ENCODE measurements at regions not wholly inside any gene's neighbourhood (a gene's known extent, or its start where the extent isn't known, plus 50 kb on each side); places are given as distances from the start of the nearest gene placed in this dataset.

DNA sequence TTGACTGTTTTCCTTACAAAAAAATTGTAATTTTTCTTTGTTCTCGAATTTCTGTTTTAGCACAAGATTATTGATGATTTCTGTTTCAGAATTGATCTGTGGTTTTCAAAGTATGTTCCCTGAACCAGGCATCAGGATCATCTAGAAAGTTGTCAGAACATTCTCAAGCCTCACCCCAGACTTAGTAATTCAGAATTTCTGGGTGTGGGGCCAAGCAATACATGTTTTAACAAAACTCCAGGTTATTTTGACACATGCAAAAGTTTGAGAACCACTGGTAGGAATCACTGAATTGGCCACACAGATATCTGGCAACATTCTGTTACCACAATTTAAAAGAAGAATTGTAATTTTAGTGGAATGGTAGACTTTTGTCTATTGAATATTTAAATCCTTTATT lies 1173.9 kb upstream of the LRRTM3 start:
- Histone ChIP-seq H3K9me3 (ENCODE audit: low read length) (no peaks in the 10 kb centered on the region), H2AFZ (ENCODE audit: low read length) (no peak overlapping the region), H4K20me1 (ENCODE audit: insufficient read depth, low read length) (no peaks in the 10 kb centered on the region), H3K4me3 (replicated peaks in 1 of 3; ENCODE audit: insufficient read depth in 1 of 3, low read depth in 2 of 3, low read length in 3 of 3) (no peak overlapping the region), H3K4me1 (ENCODE audit: insufficient read depth, low read length) (no peaks in the 10 kb centered on the region), H3K27ac (ENCODE audit: extremely low read length, insufficient read depth, low read length) (no peak overlapping the region), H3K79me2 (ENCODE audit: insufficient read depth, low read length) (no peaks in the 10 kb centered on the region), H3K36me3 (replicated peaks in 1 of 2; ENCODE audit: control insufficient read depth in 1 of 2, insufficient read depth in 2 of 2, low read length in 2 of 2) (no peaks in the 10 kb centered on the region), H3K9ac (ENCODE audit: insufficient read depth, low read depth, low read length) (no peak overlapping the region), H3K4me2 (ENCODE audit: low read depth, low read length) (no peak overlapping the region), H3K27me3 (ENCODE audit: control insufficient read depth in 1 of 2, insufficient read depth in 2 of 2, low read length in 2 of 2) (no peaks in the 10 kb centered on the region)
- intact Hi-C loops (cut with micrococcal nuclease; ENCODE audit: unreplicated experiment) (no loop called here), in situ Hi-C loops (cut with HindIII; ENCODE audit: extremely low pct_ligation_motif_present, low pct_unique_long_range_greater_than_20kb) (no loop called here)
- POLR2A ChIA-PET = no interaction called here
- WGBS (ENCODE audit: low lambda C conversion rate) = 42% methylated on average over 1 of the region's 1 CpG
- DNase-seq (ENCODE audit: low spot score) (no peak), FAIRE-seq (no peak), ATAC-seq (no peak)
- no peak for TF ChIP-seq ZNF33A (CRISPR knock-in tag; IDR thresholded peaks at IDR 0.05; ENCODE audit: borderline replicate concordance)
- TF ChIP-seq, protein P1, sequence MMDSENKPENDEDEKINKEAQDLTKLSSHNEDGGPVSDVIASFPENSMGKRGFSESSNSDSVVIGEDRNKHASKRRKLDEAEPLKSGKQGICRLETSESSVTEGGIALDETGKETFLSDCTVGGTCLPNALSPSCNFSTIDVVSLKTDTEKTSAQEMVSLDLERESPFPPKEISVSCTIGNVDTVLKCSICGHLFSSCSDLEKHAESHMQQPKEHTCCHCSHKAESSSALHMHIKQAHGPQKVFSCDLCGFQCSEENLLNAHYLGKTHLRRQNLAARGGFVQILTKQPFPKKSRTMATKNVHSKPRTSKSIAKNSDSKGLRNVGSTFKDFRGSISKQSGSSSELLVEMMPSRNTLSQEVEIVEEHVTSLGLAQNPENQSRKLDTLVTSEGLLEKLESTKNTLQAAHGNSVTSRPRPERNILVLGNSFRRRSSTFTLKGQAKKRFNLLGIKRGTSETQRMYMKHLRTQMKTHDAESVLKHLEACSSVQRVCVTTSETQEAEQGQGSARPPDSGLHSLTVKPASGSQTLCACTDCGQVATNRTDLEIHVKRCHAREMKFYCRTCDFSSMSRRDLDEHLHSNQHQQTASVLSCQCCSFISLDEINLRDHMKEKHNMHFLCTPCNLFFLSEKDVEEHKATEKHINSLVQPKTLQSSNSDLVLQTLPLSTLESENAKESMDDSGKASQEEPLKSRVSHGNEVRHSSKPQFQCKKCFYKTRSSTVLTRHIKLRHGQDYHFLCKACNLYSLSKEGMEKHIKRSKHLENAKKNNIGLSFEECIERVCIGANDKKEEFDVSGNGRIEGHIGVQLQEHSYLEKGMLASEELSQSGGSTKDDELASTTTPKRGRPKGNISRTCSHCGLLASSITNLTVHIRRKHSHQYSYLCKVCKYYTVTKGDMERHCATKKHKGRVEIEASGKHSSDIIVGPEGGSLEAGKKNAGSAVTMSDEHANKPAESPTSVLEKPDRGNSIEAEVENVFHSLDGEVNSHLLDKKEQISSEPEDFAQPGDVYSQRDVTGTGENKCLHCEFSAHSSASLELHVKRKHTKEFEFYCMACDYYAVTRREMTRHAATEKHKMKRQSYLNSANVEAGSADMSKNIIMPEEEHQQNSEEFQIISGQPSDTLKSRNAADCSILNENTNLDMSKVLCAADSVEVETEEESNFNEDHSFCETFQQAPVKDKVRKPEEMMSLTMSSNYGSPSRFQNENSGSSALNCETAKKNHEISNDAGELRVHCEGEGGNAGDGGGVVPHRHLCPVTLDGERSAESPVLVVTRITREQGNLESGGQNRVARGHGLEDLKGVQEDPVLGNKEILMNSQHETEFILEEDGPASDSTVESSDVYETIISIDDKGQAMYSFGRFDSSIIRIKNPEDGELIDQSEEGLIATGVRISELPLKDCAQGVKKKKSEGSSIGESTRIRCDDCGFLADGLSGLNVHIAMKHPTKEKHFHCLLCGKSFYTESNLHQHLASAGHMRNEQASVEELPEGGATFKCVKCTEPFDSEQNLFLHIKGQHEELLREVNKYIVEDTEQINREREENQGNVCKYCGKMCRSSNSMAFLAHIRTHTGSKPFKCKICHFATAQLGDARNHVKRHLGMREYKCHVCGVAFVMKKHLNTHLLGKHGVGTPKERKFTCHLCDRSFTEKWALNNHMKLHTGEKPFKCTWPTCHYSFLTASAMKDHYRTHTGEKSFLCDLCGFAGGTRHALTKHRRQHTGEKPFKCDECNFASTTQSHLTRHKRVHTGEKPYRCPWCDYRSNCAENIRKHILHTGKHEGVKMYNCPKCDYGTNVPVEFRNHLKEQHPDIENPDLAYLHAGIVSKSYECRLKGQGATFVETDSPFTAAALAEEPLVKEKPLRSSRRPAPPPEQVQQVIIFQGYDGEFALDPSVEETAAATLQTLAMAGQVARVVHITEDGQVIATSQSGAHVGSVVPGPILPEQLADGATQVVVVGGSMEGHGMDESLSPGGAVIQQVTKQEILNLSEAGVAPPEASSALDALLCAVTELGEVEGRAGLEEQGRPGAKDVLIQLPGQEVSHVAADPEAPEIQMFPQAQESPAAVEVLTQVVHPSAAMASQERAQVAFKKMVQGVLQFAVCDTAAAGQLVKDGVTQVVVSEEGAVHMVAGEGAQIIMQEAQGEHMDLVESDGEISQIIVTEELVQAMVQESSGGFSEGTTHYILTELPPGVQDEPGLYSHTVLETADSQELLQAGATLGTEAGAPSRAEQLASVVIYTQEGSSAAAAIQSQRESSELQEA (CRISPR knock-in tag; IDR thresholded peaks at IDR 0.05; ENCODE audit: not compliant biosample characterization) = no peak
- no peak for TF ChIP-seq ZNF33B (CRISPR knock-in tag; IDR thresholded peaks at IDR 0.05)
- TF ChIP-seq, protein P2, sequence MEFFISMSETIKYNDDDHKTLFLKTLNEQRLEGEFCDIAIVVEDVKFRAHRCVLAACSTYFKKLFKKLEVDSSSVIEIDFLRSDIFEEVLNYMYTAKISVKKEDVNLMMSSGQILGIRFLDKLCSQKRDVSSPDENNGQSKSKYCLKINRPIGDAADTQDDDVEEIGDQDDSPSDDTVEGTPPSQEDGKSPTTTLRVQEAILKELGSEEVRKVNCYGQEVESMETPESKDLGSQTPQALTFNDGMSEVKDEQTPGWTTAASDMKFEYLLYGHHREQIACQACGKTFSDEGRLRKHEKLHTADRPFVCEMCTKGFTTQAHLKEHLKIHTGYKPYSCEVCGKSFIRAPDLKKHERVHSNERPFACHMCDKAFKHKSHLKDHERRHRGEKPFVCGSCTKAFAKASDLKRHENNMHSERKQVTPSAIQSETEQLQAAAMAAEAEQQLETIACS (CRISPR knock-in tag; IDR thresholded peaks at IDR 0.05) = no peak
- TF ChIP-seq IRF2 (CRISPR knock-in tag; IDR thresholded peaks at IDR 0.05) = no peak
- TF ChIP-seq REXO4 (CRISPR knock-in tag; IDR thresholded peaks at IDR 0.05; ENCODE audit: borderline replicate concordance) = no peak
- TF ChIP-seq EED (CRISPR knock-in tag; IDR thresholded peaks at IDR 0.05) = no peak
- no peak for TF ChIP-seq EP300 (IDR thresholded peaks at IDR 0.05; ENCODE audit: low read depth in 2 of 2, low read length in 2 of 2)
- TF ChIP-seq EP300 (CRISPR knock-in tag; IDR thresholded peaks at IDR 0.05; ENCODE audit: borderline replicate concordance) = no peak
- TF ChIP-seq U2AF1 (optimal IDR thresholded peaks at IDR 0.05; ENCODE audit: low read depth, low read length) = no peak
- TF ChIP-seq REL (CRISPR knock-in tag; conservative IDR thresholded peaks at IDR 0.05) = no peak
- TF ChIP-seq CHD2 (IDR thresholded peaks at IDR 0.05; ENCODE audit: low read depth, low read length) = no peak
- no peak for TF ChIP-seq EZH2 (conservative IDR thresholded peaks at IDR 0.05; ENCODE audit: low read depth, low read length)
- CTCF ChIA-PET (ENCODE audit: low intra/inter-chr PET ratio, low total read pairs) = no interaction called here
- BruUV-seq (replicated peaks) = no TSS peak

Measured in HepG2 (cell line).